Nephron (organoid): ENCODE measurements at regions not wholly inside any gene's neighbourhood (a gene's known extent, or its start where the extent isn't known, plus 50 kb on each side); places are given as distances from the start of the nearest gene placed in this dataset.

Source experiments
- H3K27ac Mint-ChIP-seq, 3 experiments: 2 replicates each; pipeline ENCODE4 v1.8.0; 2020; ENCODE audit warnings: mixed read lengths in 3 of 3, mild to moderate bottlenecking in 2 of 3, moderate library complexity in 1 of 3
- H3K27me3 Mint-ChIP-seq: 2 replicates; pipeline ENCODE4 v1.8.0; 2021; ENCODE audit warnings: low read depth, mild to moderate bottlenecking, moderate library complexity, mixed read lengths
- H3K36me3 Mint-ChIP-seq: 2 replicates; pipeline ENCODE4 v1.8.0; 2020; ENCODE audit warnings: low read depth, mixed read lengths
- H3K4me1 Mint-ChIP-seq: 2 replicates; pipeline ENCODE4 v1.8.0; 2020; ENCODE audit warnings: mixed read lengths
- H3K4me3 Mint-ChIP-seq, 3 experiments: 2 replicates each; pipeline ENCODE4 v1.8.0; 2020; ENCODE audit warnings: mild to moderate bottlenecking in 3 of 3, mixed read lengths in 3 of 3, moderate library complexity in 2 of 3
- H3K9me3 Mint-ChIP-seq: 2 replicates; pipeline ENCODE4 v1.8.0; 2020; ENCODE audit warnings: mixed read lengths
- CTCF ChIP-seq, 3 experiments: fragments of 200-600 bp; sonication (generic); IDR thresholded peaks; one replicate each; pipeline ENCODE4 v1.5.0; 2021; ENCODE audit warnings: antibody characterized with exemption in 3 of 3; ENCODE audit not compliant: unreplicated experiment in 3 of 3

GRCh38 chr10:44178281-44178680 lies 206.6 kb downstream of the CXCL12 start:
- Mint-ChIP-seq H3K36me3 (no peaks in the 10 kb centered on the region), H3K27ac (peak overlapping the region in 1 of 3 experiments; percentile 23), H3K4me3 (no peak overlapping the region), H3K4me1 (peaks cover 41% of the 10 kb centered on the region), H3K9me3 (no peaks in the 10 kb centered on the region), H3K27me3 (peaks cover 9% of the 10 kb centered on the region)
- TF ChIP-seq CTCF (IDR thresholded peaks at IDR 0.05; ENCODE audit: unreplicated experiment in 3 of 3) = no peak

GRCh38 chr10:44177610-44178009 lies 207.3 kb downstream of the CXCL12 start:
- TF ChIP-seq CTCF (IDR thresholded peaks at IDR 0.05; ENCODE audit: unreplicated experiment in 3 of 3) = no peak
- no peak overlapping the region for H3K4me3 Mint-ChIP-seq
- no peaks in the 10 kb centered on the region for H3K36me3 Mint-ChIP-seq
- peaks cover 39% of the 10 kb centered on the region for H3K4me1 Mint-ChIP-seq
- H3K27me3 Mint-ChIP-seq = peaks cover 9% of the 10 kb centered on the region
- no peaks in the 10 kb centered on the region for H3K9me3 Mint-ChIP-seq
- H3K27ac Mint-ChIP-seq = peak overlapping the region in 2 of 3 experiments; percentile 19 to 23

GRCh38 chr10:44176311-44176710 lies 208.6 kb downstream of the CXCL12 start:
- Mint-ChIP-seq H3K4me3 (no peak overlapping the region), H3K27ac (peak overlapping the region; percentile 0 to 28 (median 2)), H3K36me3 (no peaks in the 10 kb centered on the region), H3K4me1 (peaks cover 37% of the 10 kb centered on the region), H3K9me3 (no peaks in the 10 kb centered on the region), H3K27me3 (peaks cover 9% of the 10 kb centered on the region)
- TF ChIP-seq CTCF (IDR thresholded peaks at IDR 0.05; ENCODE audit: unreplicated experiment in 3 of 3) = no peak

GRCh38 chr10:44173608-44173894 lies 211.3 kb downstream of the CXCL12 start:
- no peaks in the 10 kb centered on the region for H3K36me3 Mint-ChIP-seq
- H3K4me1 Mint-ChIP-seq = peaks cover 38% of the 10 kb centered on the region
- no peak overlapping the region for H3K4me3 Mint-ChIP-seq
- no peak for TF ChIP-seq CTCF (IDR thresholded peaks at IDR 0.05; ENCODE audit: unreplicated experiment in 3 of 3)
- no peaks in the 10 kb centered on the region for H3K9me3 Mint-ChIP-seq
- peak overlapping the region in 2 of 3 experiments; percentile 32 to 46 for H3K27ac Mint-ChIP-seq
- H3K27me3 Mint-ChIP-seq = peaks cover 9% of the 10 kb centered on the region

- H3K4me1 Mint-ChIP-seq = peaks cover 38% of the 10 kb centered on the region
- H3K4me3 Mint-ChIP-seq = no peak overlapping the region
- TF ChIP-seq CTCF (IDR thresholded peaks at IDR 0.05; ENCODE audit: unreplicated experiment in 3 of 3) = no peak
- no peaks in the 10 kb centered on the region for H3K9me3 Mint-ChIP-seq
- H3K27ac Mint-ChIP-seq = no peak overlapping the region
- H3K27me3 Mint-ChIP-seq = peaks cover 12% of the 10 kb centered on the region
- no peaks in the 10 kb centered on the region for H3K36me3 Mint-ChIP-seq
These were observed 211.9 kb downstream of the CXCL12 start for GRCh38 chr10:44172883-44173607.

GRCh38 chr10:44171765-44172164 lies 213.1 kb downstream of the CXCL12 start:
- Mint-ChIP-seq H3K9me3 (no peaks in the 10 kb centered on the region), H3K4me3 (no peak overlapping the region), H3K27ac (no peak overlapping the region), H3K4me1 (peaks cover 33% of the 10 kb centered on the region), H3K27me3 (peaks cover 12% of the 10 kb centered on the region), H3K36me3 (no peaks in the 10 kb centered on the region)
- no peak for TF ChIP-seq CTCF (IDR thresholded peaks at IDR 0.05; ENCODE audit: unreplicated experiment in 3 of 3)
